AG09319 (cell line): ENCODE measurements at regions not wholly inside any gene's neighbourhood (a gene's known extent, or its start where the extent isn't known, plus 50 kb on each side); places are given as distances from the start of the nearest gene placed in this dataset.

ENCODE experiments used
- DNase-seq: peaks from one replicate; pipeline ENCODE4 v3.0.0-alpha.2; 2010; ENCODE audit warnings: low read depth; ENCODE audit errors: extremely low read depth
- TF ChIP-seq, protein P1 (sequence below): IDR thresholded peaks from 2 replicates; pipeline ENCODE4 v1.5.1; 2011; ENCODE audit warnings: low read depth, mild to moderate bottlenecking, inconsistent platforms, low read length, moderate library complexity

- TF ChIP-seq, protein P1, sequence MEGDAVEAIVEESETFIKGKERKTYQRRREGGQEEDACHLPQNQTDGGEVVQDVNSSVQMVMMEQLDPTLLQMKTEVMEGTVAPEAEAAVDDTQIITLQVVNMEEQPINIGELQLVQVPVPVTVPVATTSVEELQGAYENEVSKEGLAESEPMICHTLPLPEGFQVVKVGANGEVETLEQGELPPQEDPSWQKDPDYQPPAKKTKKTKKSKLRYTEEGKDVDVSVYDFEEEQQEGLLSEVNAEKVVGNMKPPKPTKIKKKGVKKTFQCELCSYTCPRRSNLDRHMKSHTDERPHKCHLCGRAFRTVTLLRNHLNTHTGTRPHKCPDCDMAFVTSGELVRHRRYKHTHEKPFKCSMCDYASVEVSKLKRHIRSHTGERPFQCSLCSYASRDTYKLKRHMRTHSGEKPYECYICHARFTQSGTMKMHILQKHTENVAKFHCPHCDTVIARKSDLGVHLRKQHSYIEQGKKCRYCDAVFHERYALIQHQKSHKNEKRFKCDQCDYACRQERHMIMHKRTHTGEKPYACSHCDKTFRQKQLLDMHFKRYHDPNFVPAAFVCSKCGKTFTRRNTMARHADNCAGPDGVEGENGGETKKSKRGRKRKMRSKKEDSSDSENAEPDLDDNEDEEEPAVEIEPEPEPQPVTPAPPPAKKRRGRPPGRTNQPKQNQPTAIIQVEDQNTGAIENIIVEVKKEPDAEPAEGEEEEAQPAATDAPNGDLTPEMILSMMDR: no peak
- no peak for DNase-seq
Observed at GRCh38 chr20:61019322-61019721, 232.7 kb upstream of the CDH4 start.

- DNase-seq: no peak
- TF ChIP-seq, protein P1: no peak
Observed at GRCh38 chr20:61023612-61024011, 228.4 kb upstream of the CDH4 start.

GRCh38 chr20:61024390-61024789 lies 227.7 kb upstream of the CDH4 start:
- TF ChIP-seq, protein P1: no peak
- no peak for DNase-seq

GRCh38 chr20:61025536-61025935 lies 226.5 kb upstream of the CDH4 start:
- TF ChIP-seq, protein P1: no peak
- no peak for DNase-seq

- DNase-seq: no peak
- TF ChIP-seq, protein P1: no peak
Observed at GRCh38 chr20:61026173-61026572, 225.9 kb upstream of the CDH4 start.

DNA sequence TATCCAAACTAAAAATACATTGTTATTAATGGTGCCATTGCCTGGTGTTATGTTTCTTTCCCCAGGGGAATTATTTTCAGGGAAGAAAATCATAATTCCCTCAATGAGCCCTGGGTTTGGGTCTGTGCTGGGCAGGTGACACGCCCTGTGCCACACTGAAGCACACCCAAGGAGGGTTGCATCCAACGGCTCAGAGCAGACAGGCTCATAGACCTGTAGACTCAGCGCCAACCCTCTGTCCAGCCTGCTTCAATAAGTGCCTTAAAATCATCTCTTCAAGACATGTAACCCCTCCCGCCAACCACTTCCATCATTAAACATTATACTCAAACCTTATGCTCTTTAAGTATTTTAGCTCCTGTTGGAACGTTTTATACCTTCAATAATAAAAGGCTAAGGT lies 225.3 kb upstream of the CDH4 start:
- TF ChIP-seq, protein P1: no peak
- no peak for DNase-seq

DNA sequence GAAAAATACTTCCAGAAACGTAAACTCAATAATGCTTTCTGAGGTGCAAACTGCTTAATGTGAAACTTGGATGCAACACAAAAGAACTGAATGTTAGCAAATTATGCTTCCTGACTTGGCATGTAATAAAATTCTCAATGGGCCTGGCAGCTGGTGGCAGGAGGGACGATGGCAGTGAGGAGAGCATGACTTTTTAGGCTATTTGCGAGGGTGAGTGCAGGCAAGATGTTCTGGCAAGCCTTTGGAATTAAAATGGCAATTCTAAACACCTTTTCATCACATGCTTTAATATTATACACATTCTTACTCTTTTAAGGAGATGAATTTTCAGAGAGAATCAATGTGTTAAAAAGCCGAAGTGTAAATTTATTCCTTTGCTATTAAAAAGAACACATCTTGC lies 224.8 kb upstream of the CDH4 start:
- DNase-seq: no peak
- TF ChIP-seq, protein P1: no peak
